HG03025 (cell line): ENCODE measurements at regions not wholly inside any gene's neighbourhood (a gene's known extent, or its start where the extent isn't known, plus 50 kb on each side); places are given as distances from the start of the nearest gene placed in this dataset.

Source experiments
- ATAC-seq: cut with Tn5 transposase; IDR thresholded peaks from one replicate; pipeline ENCODE4 v1.9.1; 2021; ENCODE audit warnings: mild to moderate bottlenecking, moderate library complexity; ENCODE audit not compliant: unreplicated experiment, low FRiP score

GRCh38 chrX:9087271-9088040, 53.5 kb upstream of the FAM9B start:
- ATAC-seq, result no peak

DNA sequence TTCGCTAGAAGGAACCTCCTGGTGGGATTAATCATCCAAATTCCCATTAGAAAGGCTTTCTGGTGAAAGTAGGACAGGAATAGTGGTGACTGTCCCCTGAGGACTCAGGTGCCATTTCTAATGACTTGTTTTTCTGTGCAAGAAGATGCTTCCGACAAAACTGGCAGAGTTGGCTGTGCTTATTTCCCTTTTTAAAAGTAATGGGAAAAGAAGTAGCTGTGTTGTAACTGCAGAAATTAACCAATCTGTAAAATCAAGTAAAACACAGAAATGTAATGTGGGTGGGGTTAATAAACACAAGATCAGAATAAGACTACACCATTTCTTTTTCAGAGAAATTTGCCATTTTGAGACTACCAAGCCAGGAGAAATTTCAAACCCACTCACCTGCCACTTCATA, 55.0 kb upstream of the FAM9B start:
- no peak for ATAC-seq

DNA sequence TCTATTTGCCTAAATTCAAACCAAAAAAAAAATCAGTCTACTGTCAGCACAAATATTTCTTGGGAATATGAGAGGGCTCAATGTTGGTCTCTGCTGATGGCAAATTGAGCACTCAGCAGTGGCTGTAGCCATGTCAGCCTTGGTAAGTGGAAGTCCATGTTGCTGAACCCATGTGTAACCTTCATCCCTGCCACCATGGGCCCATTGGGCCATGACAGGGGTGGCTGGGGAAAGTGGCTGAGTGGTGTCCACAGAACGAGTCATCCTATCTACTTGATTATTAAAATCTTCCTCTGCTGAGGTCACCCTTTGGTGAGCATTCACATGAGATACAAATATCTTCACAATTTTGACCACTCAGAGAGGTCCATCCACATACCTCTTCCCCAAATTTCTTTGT, 56.8 kb upstream of the FAM9B start:
- ATAC-seq, result no peak

GRCh38 chrX:9091258-9091657, 57.3 kb upstream of the FAM9B start:
- ATAC-seq, result no peak

DNA sequence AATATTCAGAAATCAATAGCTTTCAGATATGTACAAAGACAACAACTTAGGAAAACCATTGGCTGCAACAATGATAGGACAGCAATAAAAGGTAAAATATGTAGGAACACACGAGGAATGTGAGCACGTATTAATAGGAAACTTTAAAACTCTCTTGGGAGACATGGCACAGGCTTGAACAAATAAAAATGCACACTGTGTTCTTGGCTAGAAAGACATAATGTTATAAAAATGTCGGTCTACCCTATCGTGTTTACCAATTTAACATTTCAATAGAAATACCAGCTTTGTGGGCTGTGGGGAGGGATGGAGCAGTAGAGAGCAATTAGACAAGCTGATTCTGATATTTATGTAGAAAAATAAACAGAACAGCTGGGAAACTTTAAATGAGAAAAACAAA, 69.0 kb upstream of the FAM9B start:
- no peak for ATAC-seq

- no peak for ATAC-seq
Measured at GRCh38 chrX:9108054-9108453, 74.1 kb upstream of the FAM9B start.

DNA sequence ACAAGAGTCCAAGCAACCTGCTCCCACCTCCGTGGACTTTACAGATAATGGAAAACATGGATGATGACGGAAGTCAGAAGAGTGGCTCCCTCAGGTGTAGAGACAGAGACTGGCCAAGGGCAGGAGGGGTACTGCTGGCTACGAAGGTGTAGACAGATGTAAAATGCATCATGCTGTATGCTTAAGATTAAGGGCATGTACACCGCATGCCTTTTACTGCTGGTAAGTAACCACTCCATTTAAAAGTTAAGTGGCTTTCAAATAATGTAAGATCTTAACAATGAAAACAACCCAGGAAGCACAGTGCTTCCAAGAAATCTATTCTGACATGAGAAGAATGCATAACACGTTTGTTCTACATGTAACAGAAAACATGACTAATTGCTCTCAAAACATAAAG, 76.9 kb upstream of the FAM9B start:
- no peak for ATAC-seq

GRCh38 chrX:9114245-9114644, 80.3 kb upstream of the FAM9B start:
- no peak for ATAC-seq

GRCh38 chrX:9117851-9118250, 83.9 kb upstream of the FAM9B start:
- no peak for ATAC-seq

DNA sequence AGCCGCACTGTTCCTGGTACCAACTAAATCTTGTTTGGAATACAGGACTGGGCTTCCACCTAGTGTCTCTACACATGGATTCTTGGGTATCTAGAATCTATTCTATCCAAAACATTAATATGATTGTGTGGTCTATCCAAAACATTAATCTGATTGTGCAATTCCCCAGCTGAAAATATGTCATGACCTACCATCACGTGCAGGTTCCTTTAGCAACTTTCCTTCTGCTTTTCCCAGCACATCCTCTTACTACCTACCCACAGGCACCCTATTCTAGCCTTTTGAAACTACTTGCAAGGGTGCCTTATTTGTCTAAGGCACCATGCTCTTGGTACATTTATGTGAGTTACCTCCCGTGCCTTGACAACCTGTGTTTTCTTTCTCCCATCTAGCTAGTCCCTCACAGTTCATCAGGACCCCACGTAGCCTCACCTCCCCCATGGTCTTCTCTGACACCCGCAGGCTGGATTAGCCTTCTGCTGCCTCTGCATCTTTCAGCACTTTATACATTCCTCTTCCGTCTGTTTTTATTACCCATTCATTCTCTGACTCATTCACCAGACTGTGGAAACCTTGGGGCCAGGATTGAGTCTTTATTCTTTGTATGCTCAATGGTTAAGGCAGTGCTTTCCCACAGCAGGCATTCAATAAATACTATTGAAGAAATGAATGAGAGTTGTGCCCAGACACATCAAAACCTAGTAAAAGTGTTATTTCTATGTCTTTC, 88.8 kb upstream of the FAM9B start:
- ATAC-seq, result no peak

DNA sequence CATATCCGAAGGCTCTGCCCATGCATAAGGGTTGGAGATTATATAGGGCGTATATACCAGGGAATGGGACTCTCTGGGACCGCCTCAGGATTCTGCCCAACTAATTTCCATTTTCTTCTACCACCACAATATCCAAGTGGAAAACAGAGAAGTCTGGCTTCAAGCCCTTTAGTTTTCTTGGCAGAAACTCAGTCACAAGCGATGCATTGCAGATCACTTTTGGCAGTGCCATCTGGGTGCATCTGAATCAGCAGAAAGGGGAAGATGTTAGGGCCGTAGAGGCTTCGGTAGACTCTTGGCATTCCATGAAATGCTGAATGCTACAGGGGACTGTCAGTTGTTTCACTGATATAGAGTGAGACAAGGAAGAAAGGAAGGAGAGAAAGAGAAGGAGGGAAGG, 94.1 kb upstream of the FAM9B start:
- no peak for ATAC-seq

GRCh38 chrX:9130031-9130430, 96.1 kb upstream of the FAM9B start:
- ATAC-seq, result no peak

GRCh38 chrX:9131066-9131465, 97.1 kb upstream of the FAM9B start:
- ATAC-seq, result no peak

GRCh38 chrX:9132036-9132638, 98.2 kb upstream of the FAM9B start:
- no peak for ATAC-seq

GRCh38 chrX:9133426-9133825, 99.5 kb upstream of the FAM9B start:
- ATAC-seq, result no peak

- ATAC-seq, result no peak
Measured at GRCh38 chrX:9134366-9134765, 100.4 kb upstream of the FAM9B start.

GRCh38 chrX:9135901-9136510, 102.1 kb upstream of the FAM9B start:
- no peak for ATAC-seq

- no peak for ATAC-seq
Measured at GRCh38 chrX:9137152-9137551, 103.2 kb upstream of the FAM9B start.

GRCh38 chrX:9141496-9141895, 107.6 kb upstream of the FAM9B start:
- no peak for ATAC-seq

- no peak for ATAC-seq
Measured at GRCh38 chrX:9144701-9145241, 110.8 kb upstream of the FAM9B start.

DNA sequence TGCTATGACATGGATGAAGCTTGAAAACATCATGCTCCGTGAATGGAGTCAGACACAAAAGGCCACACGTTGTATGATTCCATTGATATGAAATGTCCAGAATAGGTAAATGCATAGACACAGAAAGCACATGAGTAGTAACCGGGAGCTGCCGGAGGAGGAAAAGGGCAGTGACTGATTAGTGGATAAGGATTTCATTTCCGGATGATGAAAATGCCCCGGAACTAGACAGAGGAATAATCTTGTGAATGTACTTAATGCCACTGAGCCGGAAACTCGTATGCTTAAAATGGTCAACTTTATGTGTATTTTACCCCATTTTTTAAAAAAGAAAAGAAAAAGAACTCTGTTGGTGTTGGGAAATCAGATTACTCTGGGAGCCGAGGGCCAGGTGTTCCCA, 112.7 kb upstream of the FAM9B start:
- no peak for ATAC-seq
